Panc1 (cell line): ENCODE measurements at regions not wholly inside any gene's neighbourhood (a gene's known extent, or its start where the extent isn't known, plus 50 kb on each side); places are given as distances from the start of the nearest gene placed in this dataset.
"Not testable (repeated sequence)": the region's sequence is repeated elsewhere in the genome, so short reads cannot be mapped to it uniquely, and the experiment has no call there.

Source experiments
- ATAC-seq: fragments of 200-7000 bp; cut with Tn5 transposase; 2 replicates; pipeline ENCODE4 v1.9.1; 2020; ENCODE audit warnings: mild to moderate bottlenecking, moderate library complexity
- BruUV-seq: library from RNA; stranded (reverse); fragments of 400-500 nt; replicated peaks from 2 replicates; lab custom pipeline; 2021; lab: Mats Ljungman, UMichigan
- CTCF ChIA-PET: fragments of 300-600 bp; sonication (Branson Sonifier 250); formaldehyde crosslinking; loops from one replicate; lab custom pipeline; 2022; ENCODE audit warnings: antibody characterized with exemption; lab: Charles Lee
- POLR2A ChIA-PET: fragments of 300-600 bp; sonication (Branson Sonifier 250); formaldehyde crosslinking; loops from one replicate; lab custom pipeline; 2022; ENCODE audit warnings: antibody characterized with exemption; lab: Charles Lee
- DNase-seq: peaks from one replicate; pipeline ENCODE4 v3.0.0-alpha.2; 2010; ENCODE audit warnings: low read depth, low spot score
- H3K27ac ChIP-seq: 2 replicates; pipeline ENCODE4 v1.5.1; 2011; ENCODE audit warnings: mild to moderate bottlenecking, low read length, inconsistent platforms
- H3K27me3 ChIP-seq: fragments of 200-500 bp; sonication (Bioruptor generic); 2 replicates; pipeline ENCODE4 v1.6.0; 2014; ENCODE audit warnings: low read length, inconsistent platforms; ENCODE audit not compliant: control insufficient read depth, insufficient read depth
- H3K36me3 ChIP-seq: fragments of 200-500 bp; sonication (Bioruptor generic); 2 replicates; pipeline ENCODE4 v1.5.1; 2014; ENCODE audit warnings: inconsistent platforms, mild to moderate bottlenecking, low read length, moderate library complexity; ENCODE audit not compliant: control insufficient read depth, insufficient read depth
- H3K4me1 ChIP-seq: 2 replicates; pipeline ENCODE4 v1.5.1; 2011; ENCODE audit warnings: inconsistent platforms, mild to moderate bottlenecking, low read length, moderate library complexity; ENCODE audit not compliant: control insufficient read depth, insufficient read depth
- H3K4me3 ChIP-seq, 2 experiments: 2 replicates each; pipeline ENCODE4 v1.5.1; 2011 to 2012; ENCODE audit warnings: low read depth in 2 of 2, low read length in 2 of 2, mild to moderate bottlenecking in 2 of 2, inconsistent platforms in 1 of 2, moderate library complexity in 1 of 2
- H3K9me3 ChIP-seq: fragments of 200-500 bp; sonication (Bioruptor generic); 2 replicates; pipeline ENCODE4 v1.5.1; 2014; ENCODE audit warnings: low read depth, mild to moderate bottlenecking, inconsistent platforms, low read length, moderate library complexity; ENCODE audit not compliant: control insufficient read depth, insufficient read depth
- POLR2AphosphoS5 ChIP-seq: IDR thresholded peaks from 2 replicates; pipeline ENCODE4 v1.6.1; 2012; ENCODE audit warnings: mild to moderate bottlenecking, low read depth, low read length, moderate library complexity
- SIN3A ChIP-seq: IDR thresholded peaks from 2 replicates; pipeline ENCODE4 v1.6.1; 2012; ENCODE audit warnings: low read depth, mild to moderate bottlenecking, low read length, moderate library complexity, borderline replicate concordance; ENCODE audit not compliant: insufficient read depth
- TCF7L2 ChIP-seq: IDR thresholded peaks from 2 replicates; pipeline ENCODE4 v1.6.1; 2011; ENCODE audit warnings: mild to moderate bottlenecking, low read depth, low read length, inconsistent platforms
- in situ Hi-C: cut with HindIII; loops from 2 replicates; pipeline ENCODE4 v1.10.0; 2016; ENCODE audit warnings: low sequenced_read_pairs, low pct_unique_long_range_greater_than_20kb
- intact Hi-C: fragments of 100-400 bp; cut with micrococcal nuclease; formaldehyde crosslinking; loops from one replicate; pipeline ENCODE4 v1.10.0; 2022; ENCODE audit not compliant: unreplicated experiment
- TF ChIP-seq, protein P1 (sequence below), 2 experiments: IDR thresholded peaks; 2 replicates each; pipeline ENCODE4 v1.6.1; 2011 to 2012; ENCODE audit warnings: low read depth in 2 of 2, control low read depth in 1 of 2, low read length in 1 of 2, mild to moderate bottlenecking in 1 of 2, moderate library complexity in 1 of 2; ENCODE audit not compliant: insufficient read depth in 1 of 2
- TF ChIP-seq, protein P2 (sequence below): fragments of 450-650 bp; IDR thresholded peaks from 2 replicates; pipeline ENCODE4 v1.5.1; 2017; ENCODE audit warnings: mild to moderate bottlenecking

DNA sequence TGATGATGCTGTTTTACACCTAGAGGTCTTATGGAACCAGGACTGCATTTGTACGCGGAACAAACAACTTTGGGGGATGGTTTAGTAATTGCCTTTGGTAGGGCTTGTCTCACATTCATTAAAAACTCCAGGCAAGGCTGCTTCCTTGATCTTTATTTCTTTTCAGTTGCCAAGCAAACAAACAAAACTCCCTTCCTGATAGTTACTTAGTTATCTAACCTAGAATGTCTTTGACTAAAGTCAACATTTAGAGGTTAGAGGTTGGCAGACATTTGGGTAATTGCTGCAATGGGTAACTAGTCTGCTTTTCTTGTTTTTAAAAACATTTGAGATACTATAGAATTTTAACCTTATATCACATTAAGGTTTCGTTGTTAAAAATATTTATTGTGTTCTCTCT, 500.9 kb upstream of the PTBP2 start:
- no TSS peak for BruUV-seq
- in situ Hi-C loops: no loop called here
- no peak overlapping the region for H3K27ac ChIP-seq
- H3K9me3 ChIP-seq: no peaks in the 10 kb centered on the region
- no peak for DNase-seq
- no peaks in the 10 kb centered on the region for H3K36me3 ChIP-seq
- ATAC-seq: no peak
- intact Hi-C loops: no loop called here
- H3K4me1 ChIP-seq: no peaks in the 10 kb centered on the region
- CTCF ChIA-PET: no interaction called here
- no peaks in the 10 kb centered on the region for H3K27me3 ChIP-seq
- TF ChIP-seq, protein P1, sequence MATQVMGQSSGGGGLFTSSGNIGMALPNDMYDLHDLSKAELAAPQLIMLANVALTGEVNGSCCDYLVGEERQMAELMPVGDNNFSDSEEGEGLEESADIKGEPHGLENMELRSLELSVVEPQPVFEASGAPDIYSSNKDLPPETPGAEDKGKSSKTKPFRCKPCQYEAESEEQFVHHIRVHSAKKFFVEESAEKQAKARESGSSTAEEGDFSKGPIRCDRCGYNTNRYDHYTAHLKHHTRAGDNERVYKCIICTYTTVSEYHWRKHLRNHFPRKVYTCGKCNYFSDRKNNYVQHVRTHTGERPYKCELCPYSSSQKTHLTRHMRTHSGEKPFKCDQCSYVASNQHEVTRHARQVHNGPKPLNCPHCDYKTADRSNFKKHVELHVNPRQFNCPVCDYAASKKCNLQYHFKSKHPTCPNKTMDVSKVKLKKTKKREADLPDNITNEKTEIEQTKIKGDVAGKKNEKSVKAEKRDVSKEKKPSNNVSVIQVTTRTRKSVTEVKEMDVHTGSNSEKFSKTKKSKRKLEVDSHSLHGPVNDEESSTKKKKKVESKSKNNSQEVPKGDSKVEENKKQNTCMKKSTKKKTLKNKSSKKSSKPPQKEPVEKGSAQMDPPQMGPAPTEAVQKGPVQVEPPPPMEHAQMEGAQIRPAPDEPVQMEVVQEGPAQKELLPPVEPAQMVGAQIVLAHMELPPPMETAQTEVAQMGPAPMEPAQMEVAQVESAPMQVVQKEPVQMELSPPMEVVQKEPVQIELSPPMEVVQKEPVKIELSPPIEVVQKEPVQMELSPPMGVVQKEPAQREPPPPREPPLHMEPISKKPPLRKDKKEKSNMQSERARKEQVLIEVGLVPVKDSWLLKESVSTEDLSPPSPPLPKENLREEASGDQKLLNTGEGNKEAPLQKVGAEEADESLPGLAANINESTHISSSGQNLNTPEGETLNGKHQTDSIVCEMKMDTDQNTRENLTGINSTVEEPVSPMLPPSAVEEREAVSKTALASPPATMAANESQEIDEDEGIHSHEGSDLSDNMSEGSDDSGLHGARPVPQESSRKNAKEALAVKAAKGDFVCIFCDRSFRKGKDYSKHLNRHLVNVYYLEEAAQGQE (IDR thresholded peaks at IDR 0.05; ENCODE audit: insufficient read depth in 1 of 2, low read depth in 2 of 2, low read length in 1 of 2): no peak
- TF ChIP-seq, protein P2, sequence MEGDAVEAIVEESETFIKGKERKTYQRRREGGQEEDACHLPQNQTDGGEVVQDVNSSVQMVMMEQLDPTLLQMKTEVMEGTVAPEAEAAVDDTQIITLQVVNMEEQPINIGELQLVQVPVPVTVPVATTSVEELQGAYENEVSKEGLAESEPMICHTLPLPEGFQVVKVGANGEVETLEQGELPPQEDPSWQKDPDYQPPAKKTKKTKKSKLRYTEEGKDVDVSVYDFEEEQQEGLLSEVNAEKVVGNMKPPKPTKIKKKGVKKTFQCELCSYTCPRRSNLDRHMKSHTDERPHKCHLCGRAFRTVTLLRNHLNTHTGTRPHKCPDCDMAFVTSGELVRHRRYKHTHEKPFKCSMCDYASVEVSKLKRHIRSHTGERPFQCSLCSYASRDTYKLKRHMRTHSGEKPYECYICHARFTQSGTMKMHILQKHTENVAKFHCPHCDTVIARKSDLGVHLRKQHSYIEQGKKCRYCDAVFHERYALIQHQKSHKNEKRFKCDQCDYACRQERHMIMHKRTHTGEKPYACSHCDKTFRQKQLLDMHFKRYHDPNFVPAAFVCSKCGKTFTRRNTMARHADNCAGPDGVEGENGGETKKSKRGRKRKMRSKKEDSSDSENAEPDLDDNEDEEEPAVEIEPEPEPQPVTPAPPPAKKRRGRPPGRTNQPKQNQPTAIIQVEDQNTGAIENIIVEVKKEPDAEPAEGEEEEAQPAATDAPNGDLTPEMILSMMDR: no peak
- TF ChIP-seq POLR2AphosphoS5: no peak
- no peak for TF ChIP-seq SIN3A
- no peak for TF ChIP-seq TCF7L2
- H3K4me3 ChIP-seq: no peak overlapping the region
- POLR2A ChIA-PET: no interaction called here

DNA sequence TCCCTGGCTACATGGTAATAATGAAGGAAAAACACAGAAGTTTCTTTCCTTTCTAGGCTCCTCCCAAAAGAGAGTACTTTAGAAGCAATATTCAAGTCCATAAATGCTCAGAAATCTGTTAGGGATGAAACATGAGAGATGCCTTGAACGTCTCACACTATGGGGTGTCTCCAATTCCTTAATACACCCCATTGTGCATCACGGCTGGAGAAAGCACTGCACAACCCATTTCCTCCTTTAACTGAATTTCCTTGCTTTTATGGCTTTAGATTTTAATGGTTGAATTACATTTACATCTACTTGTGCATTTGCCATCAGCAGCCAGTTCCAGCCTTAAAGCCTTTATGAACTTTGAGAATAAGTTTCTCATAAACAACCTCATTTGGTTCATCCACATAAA, 498.9 kb upstream of the PTBP2 start:
- ATAC-seq (no peak), DNase-seq (no peak)
- in situ Hi-C loops (no loop called here), intact Hi-C loops (no loop called here)
- POLR2A ChIA-PET: no interaction called here
- Histone ChIP-seq H3K36me3 (no peaks in the 10 kb centered on the region), H3K4me1 (no peaks in the 10 kb centered on the region), H3K27me3 (no peaks in the 10 kb centered on the region), H3K4me3 (no peak overlapping the region), H3K9me3 (no peaks in the 10 kb centered on the region), H3K27ac (no peak overlapping the region)
- TF ChIP-seq POLR2AphosphoS5: no peak
- TF ChIP-seq, protein P2: no peak
- TF ChIP-seq TCF7L2: no peak
- TF ChIP-seq SIN3A: no peak
- TF ChIP-seq, protein P1 (IDR thresholded peaks at IDR 0.05; ENCODE audit: insufficient read depth in 1 of 2, low read depth in 2 of 2, low read length in 1 of 2): no peak
- CTCF ChIA-PET: no interaction called here
- no TSS peak for BruUV-seq

DNA sequence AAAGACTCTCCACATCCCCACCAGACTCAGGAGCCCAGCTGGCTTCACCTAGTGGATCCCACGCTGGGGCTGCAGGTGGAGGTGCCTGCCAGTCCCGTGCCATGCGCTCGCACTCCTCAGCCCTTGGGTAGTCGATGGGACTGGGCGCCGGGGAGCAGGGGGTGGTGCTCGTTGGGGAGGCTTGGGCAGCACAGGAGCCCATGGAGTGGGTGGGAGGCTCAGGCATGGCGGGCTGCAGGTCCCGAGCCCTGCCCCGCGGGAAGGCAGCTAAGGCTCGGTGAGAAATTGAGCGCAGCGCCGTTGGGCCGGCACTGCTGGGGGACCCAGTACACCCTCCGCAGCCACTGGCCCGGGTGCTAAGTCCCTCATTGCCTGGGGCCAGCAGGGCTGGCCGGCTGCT, 497.4 kb upstream of the PTBP2 start:
- H3K9me3 ChIP-seq, H3K36me3 ChIP-seq, BruUV-seq, CTCF ChIA-PET, H3K4me1 ChIP-seq, ATAC-seq, in situ Hi-C loops, DNase-seq, POLR2A ChIA-PET, intact Hi-C loops, H3K27ac ChIP-seq, H3K27me3 ChIP-seq, H3K4me3 ChIP-seq: not testable (repeated sequence)
